Peyer's patch (tissue), 4 donors: ENCODE measurements at regions not wholly inside any gene's neighbourhood (a gene's known extent, or its start where the extent isn't known, plus 50 kb on each side); places are given as distances from the start of the nearest gene placed in this dataset.

Source experiments
- DNase-seq, 3 donors: peaks; one replicate each; pipeline ENCODE4 v3.0.0-alpha.2; 2017 to 2019
- H3K27ac ChIP-seq, 4 donors: fragments of 200-600 bp; sonication (generic); one replicate each; pipeline ENCODE4 v1.5.1; 2016 to 2019
- H3K27me3 ChIP-seq, 2 donors: fragments of 200-600 bp; sonication (generic); one replicate each; pipeline ENCODE4 v1.5.1; 2019
- H3K36me3 ChIP-seq, 3 donors: fragments of 200-600 bp; sonication (generic); one replicate each; pipeline ENCODE4 v1.5.1; 2016 to 2019
- H3K4me1 ChIP-seq, 4 donors: fragments of 200-600 bp; sonication (generic); one replicate each; pipeline ENCODE4 v1.5.1; 2016 to 2019
- H3K4me3 ChIP-seq, 4 donors: fragments of 200-600 bp; sonication (generic); 1 replicate in 3 of 4; 2 replicates in 1 of 4; pipeline ENCODE4 v1.5.1; 2016 to 2019; ENCODE audit warnings: mild to moderate bottlenecking in 1 of 4
- H3K9me3 ChIP-seq, 4 donors: fragments of 200-600 bp; sonication (generic); one replicate each; pipeline ENCODE4 v1.5.1; 2016 to 2019; ENCODE audit warnings: mild to moderate bottlenecking in 1 of 4
- POLR2A ChIP-seq, 2 donors: fragments of 450-650 bp; IDR thresholded peaks; one replicate each; pipeline ENCODE4 v1.5.1; 2017; ENCODE audit warnings: antibody characterized with exemption in 2 of 2, mild to moderate bottlenecking in 2 of 2, moderate library complexity in 2 of 2
- TF ChIP-seq, protein P1 (sequence below), 6 experiments: fragments of 450-650 bp in 4 of 6; fragments of 200-600 bp in 2 of 6; sonication (generic) in 1 of 6; IDR thresholded peaks; one replicate each; pipeline ENCODE4 v1.5.1; 2017 to 2019; ENCODE audit warnings: antibody characterized with exemption in 6 of 6, mild to moderate bottlenecking in 3 of 6, moderate library complexity in 1 of 6

DNA sequence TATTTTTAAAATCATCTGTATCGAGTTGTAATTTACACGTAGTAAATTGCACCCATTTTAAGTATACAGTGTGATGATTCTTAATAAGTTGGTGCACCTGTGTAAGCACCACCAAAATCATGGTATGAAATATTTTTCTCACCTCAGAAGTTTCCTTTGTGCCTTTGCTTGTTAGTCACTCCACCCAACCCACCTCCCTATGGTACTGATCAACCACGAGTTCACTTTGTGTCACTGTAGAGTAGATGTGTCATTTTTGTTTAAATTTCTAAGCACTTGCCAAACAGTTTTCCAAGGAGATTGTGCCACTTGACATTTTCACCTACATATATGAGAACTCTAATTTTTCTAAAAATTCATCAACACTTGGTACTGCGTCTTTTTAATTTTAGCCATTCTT is 806.5 kb downstream of the TLR4 start:
- H3K36me3 ChIP-seq, result no peaks in the 10 kb centered on the region
- no peaks in the 10 kb centered on the region for H3K9me3 ChIP-seq
- H3K27me3 ChIP-seq, result no peaks in the 10 kb centered on the region
- DNase-seq, result no peak
- no peak overlapping the region for H3K4me3 ChIP-seq
- no peak overlapping the region for H3K27ac ChIP-seq
- TF ChIP-seq, protein P1, sequence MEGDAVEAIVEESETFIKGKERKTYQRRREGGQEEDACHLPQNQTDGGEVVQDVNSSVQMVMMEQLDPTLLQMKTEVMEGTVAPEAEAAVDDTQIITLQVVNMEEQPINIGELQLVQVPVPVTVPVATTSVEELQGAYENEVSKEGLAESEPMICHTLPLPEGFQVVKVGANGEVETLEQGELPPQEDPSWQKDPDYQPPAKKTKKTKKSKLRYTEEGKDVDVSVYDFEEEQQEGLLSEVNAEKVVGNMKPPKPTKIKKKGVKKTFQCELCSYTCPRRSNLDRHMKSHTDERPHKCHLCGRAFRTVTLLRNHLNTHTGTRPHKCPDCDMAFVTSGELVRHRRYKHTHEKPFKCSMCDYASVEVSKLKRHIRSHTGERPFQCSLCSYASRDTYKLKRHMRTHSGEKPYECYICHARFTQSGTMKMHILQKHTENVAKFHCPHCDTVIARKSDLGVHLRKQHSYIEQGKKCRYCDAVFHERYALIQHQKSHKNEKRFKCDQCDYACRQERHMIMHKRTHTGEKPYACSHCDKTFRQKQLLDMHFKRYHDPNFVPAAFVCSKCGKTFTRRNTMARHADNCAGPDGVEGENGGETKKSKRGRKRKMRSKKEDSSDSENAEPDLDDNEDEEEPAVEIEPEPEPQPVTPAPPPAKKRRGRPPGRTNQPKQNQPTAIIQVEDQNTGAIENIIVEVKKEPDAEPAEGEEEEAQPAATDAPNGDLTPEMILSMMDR (IDR thresholded peaks at IDR 0.05), result no peak
- no peak for TF ChIP-seq POLR2A (IDR thresholded peaks at IDR 0.05)
- no peaks in the 10 kb centered on the region for H3K4me1 ChIP-seq

DNA sequence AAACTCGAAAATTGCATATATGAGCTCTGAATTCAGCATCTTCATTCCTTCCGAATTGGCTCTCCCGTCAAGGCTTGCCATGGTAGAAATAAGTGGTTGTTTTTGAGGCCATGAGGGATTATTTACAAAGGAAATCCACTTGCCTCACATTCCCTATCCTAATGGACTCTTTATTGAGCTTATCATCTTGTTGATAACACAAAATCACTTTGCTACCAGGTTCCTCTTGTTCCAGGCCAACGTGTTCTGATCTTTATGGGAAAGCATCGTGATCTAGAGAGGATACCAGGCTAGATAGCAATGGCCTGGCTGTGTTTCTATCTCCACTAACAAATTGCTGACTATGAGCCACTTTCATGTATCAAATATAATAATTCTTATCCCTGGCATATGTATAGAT is 811.7 kb downstream of the TLR4 start:
- Histone ChIP-seq H3K4me3 (no peak overlapping the region), H3K9me3 (no peaks in the 10 kb centered on the region), H3K27me3 (no peaks in the 10 kb centered on the region), H3K36me3 (no peaks in the 10 kb centered on the region), H3K27ac (no peak overlapping the region), H3K4me1 (no peaks in the 10 kb centered on the region)
- DNase-seq, result no peak
- TF ChIP-seq POLR2A (IDR thresholded peaks at IDR 0.05), result no peak
- TF ChIP-seq, protein P1 (IDR thresholded peaks at IDR 0.05), result no peak

DNA sequence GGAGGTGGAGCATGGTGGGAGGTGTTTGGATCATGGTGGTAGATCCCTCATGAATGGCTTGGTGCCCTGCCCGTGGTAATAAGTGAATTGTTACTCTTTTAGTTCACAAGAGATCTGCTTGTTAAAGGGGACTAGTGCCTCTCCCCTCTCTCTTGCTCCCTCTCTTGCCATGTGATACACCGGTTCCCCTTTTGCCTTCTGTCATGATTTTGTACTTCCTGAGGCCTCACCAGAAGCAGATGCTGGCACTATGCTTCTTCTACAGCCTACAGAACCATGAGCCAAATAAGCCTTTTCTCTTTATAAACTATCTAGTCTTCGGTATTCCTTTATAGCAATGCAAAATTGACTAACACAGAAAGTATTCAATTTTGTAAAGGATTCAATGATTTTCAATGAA is 817.1 kb downstream of the TLR4 start:
- Histone ChIP-seq H3K27ac (no peak overlapping the region), H3K9me3 (no peaks in the 10 kb centered on the region), H3K27me3 (no peaks in the 10 kb centered on the region), H3K36me3 (no peaks in the 10 kb centered on the region), H3K4me1 (no peaks in the 10 kb centered on the region), H3K4me3 (no peak overlapping the region)
- no peak for TF ChIP-seq POLR2A (IDR thresholded peaks at IDR 0.05)
- TF ChIP-seq, protein P1 (IDR thresholded peaks at IDR 0.05), result no peak
- DNase-seq, result no peak

DNA sequence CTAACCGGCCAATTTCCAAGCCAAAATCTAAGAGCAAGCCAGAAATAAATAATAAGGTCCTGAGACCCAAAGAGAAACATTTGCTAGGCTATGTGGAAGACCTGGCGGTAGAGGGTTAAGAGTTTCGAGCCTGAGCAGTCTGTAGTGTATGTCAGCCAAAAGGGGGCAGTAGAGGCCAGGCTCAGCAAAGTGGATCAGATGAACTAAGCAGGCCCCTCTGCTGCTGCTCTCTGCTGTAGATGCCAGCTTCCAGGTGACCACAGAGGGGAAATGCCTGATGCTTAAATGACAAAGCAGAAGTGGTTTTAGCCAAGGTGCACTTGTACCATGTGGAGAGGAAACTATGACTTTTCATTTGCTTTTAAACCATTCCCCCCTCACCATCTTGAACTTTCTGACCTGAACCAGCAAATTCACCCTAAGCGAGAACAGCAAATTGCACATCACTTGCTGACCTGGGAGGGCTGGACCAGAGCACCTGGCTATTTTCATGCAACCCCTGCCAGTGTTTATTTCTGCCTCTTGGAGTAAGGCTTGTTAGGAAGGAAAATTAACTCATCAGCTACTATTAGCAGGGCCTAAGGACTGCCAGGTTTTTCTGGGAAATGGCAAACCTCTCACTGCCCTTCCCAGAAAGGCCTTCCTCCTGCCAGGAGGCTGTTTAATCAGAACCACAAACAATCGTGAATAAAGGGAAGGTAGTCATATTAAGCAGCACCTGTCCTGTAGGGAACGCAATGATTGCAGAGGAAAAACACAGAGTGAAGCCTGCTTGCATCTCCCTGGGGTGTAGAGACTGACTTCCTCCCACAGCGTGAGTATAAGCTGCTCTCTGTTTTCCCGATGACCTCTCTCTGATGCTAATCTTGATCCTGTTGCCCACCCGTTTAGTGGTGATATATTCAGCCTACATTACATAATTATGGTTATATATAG is 818.2 kb downstream of the TLR4 start:
- Histone ChIP-seq H3K9me3 (no peaks in the 10 kb centered on the region), H3K27ac (no peak overlapping the region), H3K4me1 (no peaks in the 10 kb centered on the region), H3K4me3 (no peak overlapping the region), H3K36me3 (no peaks in the 10 kb centered on the region), H3K27me3 (no peaks in the 10 kb centered on the region)
- TF ChIP-seq, protein P1 (IDR thresholded peaks at IDR 0.05), result peak in 4 of 6 experiments; percentile 9 to 35 (median 34)
- no peak for TF ChIP-seq POLR2A (IDR thresholded peaks at IDR 0.05)
- DNase-seq, result peak in 1 of 3 donors; percentile 43

DNA sequence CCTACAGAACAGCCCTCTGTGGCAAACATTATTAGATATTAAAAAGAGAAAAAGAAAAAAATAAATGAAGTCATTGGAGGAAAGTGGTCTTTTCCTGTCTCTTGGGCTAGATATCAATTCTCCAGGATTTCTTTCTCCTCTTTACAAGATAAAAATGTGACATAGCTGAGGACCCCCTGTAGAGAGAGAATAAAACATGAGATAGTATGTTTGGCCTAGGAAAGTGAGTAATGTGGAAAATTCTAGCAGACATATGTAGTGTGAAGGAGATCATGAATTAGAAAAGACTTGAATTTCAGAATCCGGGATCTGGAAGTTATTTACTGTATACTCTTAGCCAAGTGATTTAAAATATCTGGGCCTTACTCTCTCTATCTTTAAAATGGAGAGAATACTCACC is 823.1 kb downstream of the TLR4 start:
- H3K4me1 ChIP-seq, result no peaks in the 10 kb centered on the region
- no peak overlapping the region for H3K4me3 ChIP-seq

More for the DNA sequence above, 823.1 kb downstream of the TLR4 start:
- no peak for DNase-seq
- no peaks in the 10 kb centered on the region for H3K36me3 ChIP-seq
- no peak overlapping the region for H3K27ac ChIP-seq
- TF ChIP-seq, protein P1 (IDR thresholded peaks at IDR 0.05), result no peak
- no peak for TF ChIP-seq POLR2A (IDR thresholded peaks at IDR 0.05)
- H3K27me3 ChIP-seq, result no peaks in the 10 kb centered on the region
- H3K9me3 ChIP-seq, result no peaks in the 10 kb centered on the region
